GM10266 (cell line): ENCODE measurements at regions not wholly inside any gene's neighbourhood (a gene's known extent, or its start where the extent isn't known, plus 50 kb on each side); places are given as distances from the start of the nearest gene placed in this dataset.

Experiments used
- DNase-seq: peaks from one replicate; pipeline ENCODE4 v3.0.0; 2012; ENCODE audit errors: extremely low spot score
- TF ChIP-seq, protein P1 (sequence below): IDR thresholded peaks from 2 replicates; pipeline ENCODE4 v1.5.1; 2012; ENCODE audit warnings: mild to moderate bottlenecking, low read depth; ENCODE audit not compliant: control insufficient read depth, insufficient read depth; ENCODE audit errors: missing control alignments

DNA sequence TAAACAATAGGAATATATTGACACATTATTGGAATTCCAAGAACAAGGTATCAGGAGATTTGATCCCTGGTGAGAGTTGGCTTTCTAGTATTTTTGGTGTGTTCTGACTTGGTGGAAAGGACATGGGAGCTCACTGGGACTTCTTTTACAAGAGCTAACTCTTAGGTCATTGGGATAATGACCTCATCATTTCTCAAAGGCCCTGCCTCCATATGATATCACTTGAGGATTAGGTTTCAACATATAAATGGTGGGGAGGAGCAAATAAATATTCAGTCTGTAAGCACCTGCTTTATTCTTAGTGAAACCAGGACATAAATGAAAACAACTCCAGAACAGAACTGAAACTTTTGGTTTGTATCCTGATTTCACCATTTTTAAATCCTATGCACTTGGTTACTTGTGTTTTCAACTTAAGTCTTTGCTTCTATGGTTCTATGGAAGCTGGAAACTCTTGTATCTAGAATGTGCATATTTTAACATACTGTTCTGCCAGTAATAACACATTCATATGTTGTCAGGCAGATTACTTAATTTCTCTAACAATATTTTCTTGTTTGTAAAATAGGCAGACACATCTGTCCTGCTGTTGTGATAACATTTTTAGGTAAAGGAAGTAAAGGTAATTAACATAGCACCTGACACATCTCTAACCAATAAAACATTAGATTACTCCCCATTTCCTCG lies 1527.7 kb upstream of the CDH8 start:
- TF ChIP-seq, protein P1, sequence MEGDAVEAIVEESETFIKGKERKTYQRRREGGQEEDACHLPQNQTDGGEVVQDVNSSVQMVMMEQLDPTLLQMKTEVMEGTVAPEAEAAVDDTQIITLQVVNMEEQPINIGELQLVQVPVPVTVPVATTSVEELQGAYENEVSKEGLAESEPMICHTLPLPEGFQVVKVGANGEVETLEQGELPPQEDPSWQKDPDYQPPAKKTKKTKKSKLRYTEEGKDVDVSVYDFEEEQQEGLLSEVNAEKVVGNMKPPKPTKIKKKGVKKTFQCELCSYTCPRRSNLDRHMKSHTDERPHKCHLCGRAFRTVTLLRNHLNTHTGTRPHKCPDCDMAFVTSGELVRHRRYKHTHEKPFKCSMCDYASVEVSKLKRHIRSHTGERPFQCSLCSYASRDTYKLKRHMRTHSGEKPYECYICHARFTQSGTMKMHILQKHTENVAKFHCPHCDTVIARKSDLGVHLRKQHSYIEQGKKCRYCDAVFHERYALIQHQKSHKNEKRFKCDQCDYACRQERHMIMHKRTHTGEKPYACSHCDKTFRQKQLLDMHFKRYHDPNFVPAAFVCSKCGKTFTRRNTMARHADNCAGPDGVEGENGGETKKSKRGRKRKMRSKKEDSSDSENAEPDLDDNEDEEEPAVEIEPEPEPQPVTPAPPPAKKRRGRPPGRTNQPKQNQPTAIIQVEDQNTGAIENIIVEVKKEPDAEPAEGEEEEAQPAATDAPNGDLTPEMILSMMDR: no peak
- no peak for DNase-seq

DNA sequence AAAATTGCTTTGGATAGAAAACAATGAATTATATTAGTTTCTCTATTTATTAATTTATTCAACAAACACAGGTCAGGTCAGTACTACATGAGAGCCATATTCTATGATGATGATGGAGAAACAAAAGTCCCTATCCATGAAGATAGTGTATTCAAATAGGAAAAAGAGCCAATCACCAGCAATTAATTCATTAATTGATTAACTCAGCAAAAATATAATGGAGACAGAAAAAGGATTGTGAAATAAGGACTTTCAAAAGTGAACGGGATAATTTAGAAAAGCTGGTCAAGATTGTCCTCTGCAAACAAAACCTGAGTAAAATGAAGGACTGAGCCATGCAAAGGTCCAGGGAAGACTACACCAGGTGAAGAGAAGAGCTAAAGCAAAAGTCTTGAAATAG lies 1517.7 kb upstream of the CDH8 start:
- TF ChIP-seq, protein P1: no peak
- no peak for DNase-seq

DNA sequence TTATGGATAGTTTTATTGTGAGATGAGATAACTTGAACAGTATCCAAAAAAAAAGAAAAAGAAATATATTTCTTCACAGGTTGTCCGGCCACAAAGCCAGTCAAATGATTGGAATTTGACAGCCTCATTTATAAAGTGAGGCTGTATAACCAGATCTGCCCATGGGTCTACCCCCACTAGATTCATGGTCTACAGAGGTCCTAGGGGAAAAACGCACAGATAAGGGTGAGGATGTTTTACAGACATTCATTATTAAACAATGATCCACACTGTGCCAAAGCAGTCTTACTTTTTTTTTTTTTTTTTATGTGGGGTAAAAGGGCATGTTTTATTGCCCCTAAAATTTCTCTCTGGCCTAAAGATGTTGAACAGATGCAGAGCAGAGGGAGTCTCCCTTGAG lies 1503.0 kb upstream of the CDH8 start:
- no peak for DNase-seq
- TF ChIP-seq, protein P1: no peak

DNA sequence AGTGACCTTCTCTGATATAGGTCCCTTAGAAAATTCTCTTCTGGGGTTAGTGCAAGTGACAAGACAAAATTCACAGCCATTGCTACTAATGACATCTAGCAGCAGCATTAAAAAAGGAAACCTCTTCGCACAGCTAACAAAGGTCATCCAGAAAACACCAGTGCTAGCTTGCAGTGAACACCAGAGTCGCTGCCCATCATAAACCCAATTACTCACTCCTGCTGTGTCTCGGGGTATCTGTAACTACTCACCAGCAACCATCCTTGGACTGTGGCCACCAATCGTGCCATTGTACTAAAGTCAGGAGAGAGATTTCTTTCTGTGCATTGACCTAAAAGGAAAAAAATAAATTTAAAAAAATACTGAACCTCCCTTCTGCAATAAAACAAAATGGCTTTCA lies 1494.7 kb upstream of the CDH8 start:
- TF ChIP-seq, protein P1: no peak
- DNase-seq: no peak

DNA sequence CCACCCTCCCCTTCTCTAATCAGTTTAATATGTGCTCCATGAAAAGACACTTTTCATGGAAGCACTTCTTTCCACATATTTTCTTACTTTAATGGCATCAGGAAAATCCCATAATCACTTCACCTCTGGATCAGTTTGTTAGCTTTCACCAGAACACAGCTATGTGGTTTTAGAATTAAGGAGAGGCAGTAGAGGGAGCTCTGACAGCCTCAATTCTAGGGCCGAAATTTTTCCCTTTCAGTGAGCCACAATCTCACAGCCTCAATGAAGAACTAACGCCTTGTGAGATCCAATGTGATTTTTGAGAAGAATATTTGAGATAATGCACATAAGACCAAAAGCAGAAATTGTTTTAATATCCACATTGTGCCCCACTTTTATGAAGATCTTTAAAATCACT lies 1494.0 kb upstream of the CDH8 start:
- TF ChIP-seq, protein P1: no peak
- no peak for DNase-seq

DNA sequence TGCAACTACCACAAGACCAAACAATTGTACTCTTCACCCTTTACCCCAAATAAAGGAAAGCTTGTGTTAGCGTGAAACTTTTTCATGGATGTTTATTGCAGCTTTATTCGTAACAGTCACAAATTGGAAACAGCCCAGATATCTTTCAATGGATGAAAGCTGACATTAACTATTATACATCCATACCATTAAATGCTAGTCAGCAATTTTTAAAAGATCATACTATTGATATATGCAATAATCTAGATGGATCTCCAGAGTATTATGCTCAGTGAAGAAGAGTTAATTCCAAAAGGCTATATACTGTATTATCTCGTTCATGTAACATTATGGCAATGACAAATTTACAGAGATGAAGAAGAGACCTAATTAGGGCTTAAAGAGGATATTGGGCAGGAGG lies 1491.2 kb upstream of the CDH8 start:
- DNase-seq: no peak
- TF ChIP-seq, protein P1: no peak

DNA sequence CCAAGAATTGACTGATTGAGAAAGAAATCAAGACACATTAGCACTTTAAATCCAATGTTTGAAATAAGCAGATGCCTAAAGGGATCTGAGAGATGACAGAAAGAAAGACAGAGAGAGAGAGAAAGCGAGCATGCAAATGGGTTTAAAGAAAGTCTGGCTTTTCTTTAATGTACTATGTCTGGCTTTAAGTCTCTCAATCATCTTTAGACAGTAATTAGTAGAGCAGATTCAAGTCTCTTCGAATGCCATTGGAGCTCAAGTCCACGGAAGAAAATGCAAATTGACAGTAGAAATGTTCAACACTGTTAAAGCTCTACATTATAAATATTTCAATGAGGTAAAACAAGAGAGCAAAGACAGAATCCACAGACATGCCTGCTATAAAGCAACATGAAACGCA lies 1480.2 kb upstream of the CDH8 start:
- TF ChIP-seq, protein P1: no peak
- DNase-seq: no peak
